H4 (cell line): ENCODE measurements at regions not wholly inside any gene's neighbourhood (a gene's known extent, or its start where the extent isn't known, plus 50 kb on each side); places are given as distances from the start of the nearest gene placed in this dataset.

Experiments used
- DNase-seq: peaks from one replicate; pipeline ENCODE4 v3.0.0-alpha.2; 2015; ENCODE audit warnings: low spot score

- DNase-seq, result peak; percentile 9
These were observed 243.9 kb downstream of the NR4A2 start for GRCh38 chr2:156088587-156088986.

GRCh38 chr2:156087875-156088274, 244.6 kb downstream of the NR4A2 start:
- DNase-seq, result peak; percentile 84

GRCh38 chr2:156083763-156084493, 248.6 kb downstream of the NR4A2 start:
- DNase-seq, result peak; percentile 80

- no peak for DNase-seq
These were observed 252.7 kb downstream of the NR4A2 start for GRCh38 chr2:156079845-156080244.

GRCh38 chr2:156077041-156077742, 255.3 kb downstream of the NR4A2 start:
- peak; percentile 62 for DNase-seq

GRCh38 chr2:156065912-156066311, 266.6 kb downstream of the NR4A2 start:
- DNase-seq, result no peak

- DNase-seq, result no peak
These were observed 268.0 kb downstream of the NR4A2 start for GRCh38 chr2:156064540-156064939.

- DNase-seq, result no peak
These were observed 274.9 kb downstream of the NR4A2 start for GRCh38 chr2:156057647-156058046.

GRCh38 chr2:156054983-156055382, 277.5 kb downstream of the NR4A2 start:
- DNase-seq, result no peak

- peak; percentile 20 for DNase-seq
These were observed 285.6 kb downstream of the NR4A2 start for GRCh38 chr2:156046900-156047299.

- DNase-seq, result no peak
These were observed 289.6 kb downstream of the NR4A2 start for GRCh38 chr2:156042895-156043294.

- no peak for DNase-seq
These were observed 294.5 kb downstream of the NR4A2 start for GRCh38 chr2:156038021-156038420.

GRCh38 chr2:156037482-156037881, 295.0 kb downstream of the NR4A2 start:
- DNase-seq, result no peak

- DNase-seq, result no peak
These were observed 301.4 kb downstream of the NR4A2 start for GRCh38 chr2:156031121-156031520.

- DNase-seq, result no peak
These were observed 309.2 kb downstream of the NR4A2 start for GRCh38 chr2:156023229-156023869.

- peak; percentile 12 for DNase-seq
These were observed 311.1 kb downstream of the NR4A2 start for GRCh38 chr2:156021146-156022040.

- DNase-seq, result no peak
These were observed 313.2 kb downstream of the NR4A2 start for GRCh38 chr2:156019341-156019740.

- DNase-seq, result no peak
These were observed 315.1 kb downstream of the NR4A2 start for GRCh38 chr2:156017341-156017885.

- DNase-seq, result no peak
These were observed 323.2 kb downstream of the NR4A2 start for GRCh38 chr2:156009293-156009692.

GRCh38 chr2:156006721-156007618, 325.6 kb downstream of the NR4A2 start:
- DNase-seq, result no peak
